ENCODE measurements at regions not wholly inside any gene's neighbourhood (a gene's known extent, or its start where the extent isn't known, plus 50 kb on each side); places are given as distances from the start of the nearest gene placed in this dataset.

DNA sequence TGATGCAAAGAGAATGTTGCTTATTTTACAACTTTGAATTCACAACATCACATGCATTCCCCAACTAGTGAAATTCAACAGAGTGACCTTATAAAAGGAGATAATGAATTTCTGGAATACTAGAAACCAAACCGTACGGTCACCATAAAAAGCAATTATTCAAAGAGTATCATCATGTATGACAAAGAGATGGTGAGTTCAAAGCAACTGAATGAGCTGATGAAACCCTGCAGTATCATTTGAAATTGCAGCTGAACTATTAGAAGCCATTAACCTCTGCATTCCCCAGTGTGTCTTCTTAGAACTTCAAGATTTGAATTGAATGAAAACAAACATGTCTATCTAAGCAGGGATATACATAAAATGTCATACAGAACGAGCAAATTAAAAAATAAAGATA is 172.4 kb downstream of the SLITRK2 start (continued):
- TF ChIP-seq GTF2F1 (IDR thresholded peaks at IDR 0.05; ENCODE audit: borderline replicate concordance, low read depth, low read length) (no peak), ASH2L (IDR thresholded peaks at IDR 0.05; ENCODE audit: low read length) (no peak), JUN (IDR thresholded peaks at IDR 0.05; ENCODE audit: low read depth, low read length) (no peak), BACH1 (IDR thresholded peaks at IDR 0.05; ENCODE audit: low read length) (no peak), HDAC6 (IDR thresholded peaks at IDR 0.05; ENCODE audit: low read depth, low read length) (no peak)
